ENCODE measurements at regions not wholly inside any gene's neighbourhood (a gene's known extent, or its start where the extent isn't known, plus 50 kb on each side); places are given as distances from the start of the nearest gene placed in this dataset.

GRCh38 chr5:136682986-136683385 is 317.6 kb upstream of the TRPC7 start:
- DNase-seq, result no peak

GRCh38 chr5:136679233-136679632 is 313.9 kb upstream of the TRPC7 start:
- no peak for DNase-seq

GRCh38 chr5:136677217-136677616 is 311.9 kb upstream of the TRPC7 start:
- DNase-seq, result no peak

- DNase-seq, result no peak
Observed at GRCh38 chr5:136676685-136677084, 311.3 kb upstream of the TRPC7 start.

- no peak for DNase-seq
Observed at GRCh38 chr5:136675769-136676168, 310.4 kb upstream of the TRPC7 start.

- no peak for DNase-seq
Observed at GRCh38 chr5:136674178-136674577, 308.8 kb upstream of the TRPC7 start.

- no peak for DNase-seq
Observed at GRCh38 chr5:136667789-136668188, 302.4 kb upstream of the TRPC7 start.

- DNase-seq, result no peak
Observed at GRCh38 chr5:136666970-136667620, 301.8 kb upstream of the TRPC7 start.

- no peak for DNase-seq
Observed at GRCh38 chr5:136665331-136665730, 300.0 kb upstream of the TRPC7 start.

GRCh38 chr5:136661026-136661425 is 295.7 kb upstream of the TRPC7 start:
- no peak for DNase-seq

GRCh38 chr5:136656811-136657210 is 291.5 kb upstream of the TRPC7 start:
- DNase-seq, result no peak

GRCh38 chr5:136655468-136655867 is 290.1 kb upstream of the TRPC7 start:
- no peak for DNase-seq

GRCh38 chr5:136646915-136647314 is 281.6 kb upstream of the TRPC7 start:
- DNase-seq, result no peak

GRCh38 chr5:136642976-136643375 is 277.6 kb upstream of the TRPC7 start:
- DNase-seq, result no peak

GRCh38 chr5:136639616-136640015 is 274.3 kb upstream of the TRPC7 start:
- no peak for DNase-seq

- DNase-seq, result no peak
Observed at GRCh38 chr5:136638084-136638483, 272.7 kb upstream of the TRPC7 start.

GRCh38 chr5:136636001-136636400 is 270.7 kb upstream of the TRPC7 start:
- no peak for DNase-seq

GRCh38 chr5:136631186-136631585 is 265.8 kb upstream of the TRPC7 start:
- DNase-seq, result no peak

- DNase-seq, result no peak
Observed at GRCh38 chr5:136629125-136629792, 263.9 kb upstream of the TRPC7 start.

- DNase-seq, result no peak
Observed at GRCh38 chr5:136626531-136626930, 261.2 kb upstream of the TRPC7 start.

GRCh38 chr5:136622747-136623146 is 257.4 kb upstream of the TRPC7 start:
- no peak for DNase-seq

GRCh38 chr5:136621743-136622142 is 256.4 kb upstream of the TRPC7 start:
- DNase-seq, result no peak

GRCh38 chr5:136620621-136621020 is 255.3 kb upstream of the TRPC7 start:
- DNase-seq, result no peak

- DNase-seq, result no peak
Observed at GRCh38 chr5:136620016-136620419, 254.7 kb upstream of the TRPC7 start.

GRCh38 chr5:136619556-136619955 is 254.2 kb upstream of the TRPC7 start:
- no peak for DNase-seq
